ENCODE measurements at regions not wholly inside any gene's neighbourhood (a gene's known extent, or its start where the extent isn't known, plus 50 kb on each side); places are given as distances from the start of the nearest gene placed in this dataset.

DNA sequence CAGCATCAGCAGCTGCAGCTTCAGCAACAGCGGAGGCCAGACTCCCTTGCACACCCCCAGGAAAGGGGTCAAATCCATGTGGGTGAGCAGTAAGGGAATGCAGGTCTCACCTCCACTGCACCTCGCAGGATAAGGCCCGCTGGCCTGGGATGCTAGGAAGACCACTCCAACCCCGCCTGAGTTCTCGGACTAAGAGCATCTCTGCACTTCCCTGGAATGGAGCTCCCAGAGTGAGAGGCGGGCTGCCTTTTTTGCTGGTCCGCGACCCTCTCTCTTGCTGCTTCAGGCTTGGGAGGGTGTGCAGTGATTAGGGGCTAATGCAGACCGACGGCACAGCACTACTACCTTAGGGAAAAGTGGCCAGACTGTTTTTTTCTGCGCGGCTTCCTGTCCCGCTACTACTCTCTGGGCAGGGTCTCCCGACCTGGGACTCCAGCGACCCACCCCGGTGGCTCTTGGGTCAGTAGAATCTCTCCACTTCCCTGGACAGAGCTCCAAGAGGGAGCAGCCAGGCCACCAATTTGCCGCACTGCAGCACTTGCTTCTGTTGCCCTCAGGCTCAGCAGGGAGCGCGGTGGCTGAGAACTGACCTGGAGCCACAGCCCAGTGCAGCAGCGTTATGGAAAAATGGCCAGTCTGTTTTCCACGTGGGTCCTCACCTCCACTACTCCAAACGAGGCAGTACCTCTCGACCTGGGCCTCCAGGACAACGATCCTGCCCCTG, 480.4 kb downstream of the CDH8 start:
- H3K36me3 ChIP-seq = no peaks in the 10 kb centered on the region
- H3K9me3 ChIP-seq = no peaks in the 10 kb centered on the region
- intact Hi-C loops (cut with DNase I; ENCODE audit: low total_unique reads) = no loop called here
- H3K4me3 ChIP-seq = no peak overlapping the region
- no peak for DNase-seq
- no peaks in the 10 kb centered on the region for H3K27me3 ChIP-seq
- TF ChIP-seq, protein P1, sequence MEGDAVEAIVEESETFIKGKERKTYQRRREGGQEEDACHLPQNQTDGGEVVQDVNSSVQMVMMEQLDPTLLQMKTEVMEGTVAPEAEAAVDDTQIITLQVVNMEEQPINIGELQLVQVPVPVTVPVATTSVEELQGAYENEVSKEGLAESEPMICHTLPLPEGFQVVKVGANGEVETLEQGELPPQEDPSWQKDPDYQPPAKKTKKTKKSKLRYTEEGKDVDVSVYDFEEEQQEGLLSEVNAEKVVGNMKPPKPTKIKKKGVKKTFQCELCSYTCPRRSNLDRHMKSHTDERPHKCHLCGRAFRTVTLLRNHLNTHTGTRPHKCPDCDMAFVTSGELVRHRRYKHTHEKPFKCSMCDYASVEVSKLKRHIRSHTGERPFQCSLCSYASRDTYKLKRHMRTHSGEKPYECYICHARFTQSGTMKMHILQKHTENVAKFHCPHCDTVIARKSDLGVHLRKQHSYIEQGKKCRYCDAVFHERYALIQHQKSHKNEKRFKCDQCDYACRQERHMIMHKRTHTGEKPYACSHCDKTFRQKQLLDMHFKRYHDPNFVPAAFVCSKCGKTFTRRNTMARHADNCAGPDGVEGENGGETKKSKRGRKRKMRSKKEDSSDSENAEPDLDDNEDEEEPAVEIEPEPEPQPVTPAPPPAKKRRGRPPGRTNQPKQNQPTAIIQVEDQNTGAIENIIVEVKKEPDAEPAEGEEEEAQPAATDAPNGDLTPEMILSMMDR (IDR thresholded peaks at IDR 0.05) = no peak
- TF ChIP-seq POLR2A (IDR thresholded peaks at IDR 0.05) = no peak
- H3K27ac ChIP-seq = no peak overlapping the region
- no peaks in the 10 kb centered on the region for H3K4me1 ChIP-seq

DNA sequence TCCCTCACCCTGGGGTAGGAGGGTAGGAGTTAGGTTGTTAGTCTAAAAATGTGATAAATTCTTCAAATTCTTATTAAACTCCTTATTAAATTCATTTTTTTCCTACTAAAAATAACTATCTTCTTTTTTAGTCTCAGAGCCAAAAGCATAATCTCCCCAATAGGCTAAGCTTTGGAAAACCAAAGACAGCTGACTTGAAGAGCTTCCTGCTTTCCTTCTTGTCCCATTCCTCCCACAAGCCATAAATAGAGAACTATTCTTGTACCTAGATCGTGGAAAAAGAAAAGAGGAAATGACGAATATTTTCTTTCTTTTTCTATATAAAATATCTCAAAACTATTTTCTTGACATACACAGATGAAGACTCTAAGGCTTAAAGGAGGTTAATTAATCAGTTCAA, 486.9 kb downstream of the CDH8 start:
- H3K27me3 ChIP-seq = no peaks in the 10 kb centered on the region
- H3K9me3 ChIP-seq = no peaks in the 10 kb centered on the region
- H3K4me1 ChIP-seq = no peaks in the 10 kb centered on the region
- DNase-seq = no peak
- H3K4me3 ChIP-seq = no peak overlapping the region
- H3K27ac ChIP-seq = no peak overlapping the region
- H3K36me3 ChIP-seq = no peaks in the 10 kb centered on the region
- intact Hi-C loops (cut with DNase I; ENCODE audit: low total_unique reads) = no loop called here
- TF ChIP-seq, protein P1 (IDR thresholded peaks at IDR 0.05) = no peak
- no peak for TF ChIP-seq POLR2A (IDR thresholded peaks at IDR 0.05)

DNA sequence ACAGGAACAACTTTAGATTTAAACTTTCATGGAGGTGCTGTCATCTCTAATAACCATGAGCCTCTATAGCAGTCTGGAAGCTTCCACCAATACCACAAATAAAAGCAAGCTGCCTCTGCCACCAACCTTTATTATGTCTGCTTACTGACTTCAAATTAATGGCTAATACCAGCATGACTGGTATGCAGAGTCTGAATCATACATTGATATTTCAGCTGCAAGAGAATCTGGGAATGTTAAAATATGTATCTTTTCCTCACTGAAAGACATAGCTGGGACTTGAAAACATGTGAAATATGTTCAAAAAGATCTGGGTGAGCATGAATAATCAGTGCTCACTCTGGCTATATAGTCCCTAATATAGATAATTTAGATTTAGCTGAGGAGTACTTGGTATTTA, 488.6 kb downstream of the CDH8 start:
- Histone ChIP-seq H3K4me1 (no peaks in the 10 kb centered on the region), H3K27me3 (no peaks in the 10 kb centered on the region), H3K27ac (no peak overlapping the region), H3K4me3 (no peak overlapping the region), H3K36me3 (no peaks in the 10 kb centered on the region), H3K9me3 (no peaks in the 10 kb centered on the region)
- TF ChIP-seq, protein P1 (IDR thresholded peaks at IDR 0.05) = no peak
- TF ChIP-seq POLR2A (IDR thresholded peaks at IDR 0.05) = no peak
- DNase-seq = no peak
- intact Hi-C loops (cut with DNase I; ENCODE audit: low total_unique reads) = no loop called here

DNA sequence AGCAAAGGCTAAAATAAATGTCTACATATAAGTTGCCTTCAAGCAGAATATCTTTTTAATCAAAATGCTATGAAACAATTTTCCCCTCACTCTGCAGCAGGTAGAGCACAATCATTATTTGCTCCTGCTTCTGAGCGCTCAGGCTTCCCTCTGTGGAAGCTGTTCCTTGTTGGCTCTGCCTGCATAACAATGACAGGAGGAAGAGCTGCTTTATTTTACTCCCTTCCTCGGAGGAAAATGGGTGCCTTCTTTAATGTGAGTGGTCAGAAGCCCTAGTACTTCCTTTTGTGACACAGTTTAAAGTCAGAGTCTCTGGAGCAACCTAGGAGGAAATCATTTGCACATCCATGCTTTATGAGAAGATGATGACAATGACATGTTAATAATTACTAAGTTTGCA, 492.1 kb downstream of the CDH8 start:
- DNase-seq = no peak
- no peaks in the 10 kb centered on the region for H3K36me3 ChIP-seq
- intact Hi-C loops (cut with DNase I; ENCODE audit: low total_unique reads) = no loop called here
- H3K27ac ChIP-seq = no peak overlapping the region
- no peaks in the 10 kb centered on the region for H3K4me1 ChIP-seq
- no peaks in the 10 kb centered on the region for H3K9me3 ChIP-seq
- no peaks in the 10 kb centered on the region for H3K27me3 ChIP-seq
- no peak overlapping the region for H3K4me3 ChIP-seq
- TF ChIP-seq, protein P1 (IDR thresholded peaks at IDR 0.05) = no peak
- no peak for TF ChIP-seq POLR2A (IDR thresholded peaks at IDR 0.05)

DNA sequence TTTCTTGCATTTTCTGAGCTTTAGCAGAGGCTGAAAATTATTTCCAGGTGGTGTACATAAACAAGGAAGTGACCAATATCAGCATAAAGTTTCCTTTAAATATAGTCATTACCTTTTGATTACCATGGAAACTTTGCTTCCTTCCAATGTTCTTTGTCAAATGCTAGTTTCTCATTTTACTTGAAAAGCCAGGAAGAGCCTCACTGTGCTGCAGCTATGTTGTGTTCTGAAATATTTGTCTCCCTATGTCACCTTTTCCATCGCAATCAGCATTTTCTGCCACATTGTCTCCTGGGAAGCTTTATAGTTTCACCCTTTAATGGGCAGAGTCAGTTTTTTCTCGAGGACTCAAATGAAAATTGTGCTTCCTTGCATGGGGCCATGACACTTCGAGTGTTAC, 496.0 kb downstream of the CDH8 start:
- no peak for DNase-seq
- no peak overlapping the region for H3K27ac ChIP-seq
- intact Hi-C loops (cut with DNase I; ENCODE audit: low total_unique reads) = no loop called here
- H3K36me3 ChIP-seq = no peaks in the 10 kb centered on the region
- TF ChIP-seq POLR2A (IDR thresholded peaks at IDR 0.05) = no peak
- TF ChIP-seq, protein P1 (IDR thresholded peaks at IDR 0.05) = no peak
- no peak overlapping the region for H3K4me3 ChIP-seq
- no peaks in the 10 kb centered on the region for H3K4me1 ChIP-seq
- no peaks in the 10 kb centered on the region for H3K9me3 ChIP-seq
- no peaks in the 10 kb centered on the region for H3K27me3 ChIP-seq

Measured in uterus (tissue), 3 donors.